ENCODE measurements at regions not wholly inside any gene's neighbourhood (a gene's known extent, or its start where the extent isn't known, plus 50 kb on each side); places are given as distances from the start of the nearest gene placed in this dataset.

DNA sequence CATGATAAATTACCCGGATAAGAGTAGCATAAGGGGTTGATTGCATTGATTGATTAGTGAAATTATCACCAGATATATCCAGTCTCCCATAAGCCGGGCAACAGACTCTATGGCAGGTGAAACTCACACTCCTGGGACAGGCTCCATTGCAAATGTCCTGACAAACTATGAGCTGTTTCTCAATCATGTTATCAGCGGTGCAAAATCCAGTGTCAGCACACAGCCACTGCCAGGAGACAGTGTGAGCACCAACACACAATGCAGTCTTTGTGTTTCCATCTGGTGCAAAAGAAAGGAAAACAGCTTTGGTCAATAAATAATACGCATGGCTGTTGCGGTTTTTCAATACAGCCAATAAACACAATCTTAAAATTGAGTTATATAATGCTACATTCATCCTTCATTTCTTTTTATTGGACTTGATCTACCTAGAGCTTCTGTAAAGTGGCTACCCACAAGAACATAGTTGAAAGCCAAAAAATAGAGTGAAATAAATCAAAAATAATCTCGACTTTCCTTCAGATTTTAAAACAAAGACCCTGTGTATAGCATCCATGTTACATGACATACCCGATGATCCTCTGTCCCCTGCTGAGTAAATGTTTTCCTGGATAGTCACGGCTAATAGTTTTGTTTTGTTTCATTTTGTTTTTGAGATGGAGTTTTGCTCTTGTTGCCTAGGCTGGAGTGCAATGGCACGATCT lies 64.3 kb upstream of the AFDN start (continued):
- TF ChIP-seq, protein P1, sequence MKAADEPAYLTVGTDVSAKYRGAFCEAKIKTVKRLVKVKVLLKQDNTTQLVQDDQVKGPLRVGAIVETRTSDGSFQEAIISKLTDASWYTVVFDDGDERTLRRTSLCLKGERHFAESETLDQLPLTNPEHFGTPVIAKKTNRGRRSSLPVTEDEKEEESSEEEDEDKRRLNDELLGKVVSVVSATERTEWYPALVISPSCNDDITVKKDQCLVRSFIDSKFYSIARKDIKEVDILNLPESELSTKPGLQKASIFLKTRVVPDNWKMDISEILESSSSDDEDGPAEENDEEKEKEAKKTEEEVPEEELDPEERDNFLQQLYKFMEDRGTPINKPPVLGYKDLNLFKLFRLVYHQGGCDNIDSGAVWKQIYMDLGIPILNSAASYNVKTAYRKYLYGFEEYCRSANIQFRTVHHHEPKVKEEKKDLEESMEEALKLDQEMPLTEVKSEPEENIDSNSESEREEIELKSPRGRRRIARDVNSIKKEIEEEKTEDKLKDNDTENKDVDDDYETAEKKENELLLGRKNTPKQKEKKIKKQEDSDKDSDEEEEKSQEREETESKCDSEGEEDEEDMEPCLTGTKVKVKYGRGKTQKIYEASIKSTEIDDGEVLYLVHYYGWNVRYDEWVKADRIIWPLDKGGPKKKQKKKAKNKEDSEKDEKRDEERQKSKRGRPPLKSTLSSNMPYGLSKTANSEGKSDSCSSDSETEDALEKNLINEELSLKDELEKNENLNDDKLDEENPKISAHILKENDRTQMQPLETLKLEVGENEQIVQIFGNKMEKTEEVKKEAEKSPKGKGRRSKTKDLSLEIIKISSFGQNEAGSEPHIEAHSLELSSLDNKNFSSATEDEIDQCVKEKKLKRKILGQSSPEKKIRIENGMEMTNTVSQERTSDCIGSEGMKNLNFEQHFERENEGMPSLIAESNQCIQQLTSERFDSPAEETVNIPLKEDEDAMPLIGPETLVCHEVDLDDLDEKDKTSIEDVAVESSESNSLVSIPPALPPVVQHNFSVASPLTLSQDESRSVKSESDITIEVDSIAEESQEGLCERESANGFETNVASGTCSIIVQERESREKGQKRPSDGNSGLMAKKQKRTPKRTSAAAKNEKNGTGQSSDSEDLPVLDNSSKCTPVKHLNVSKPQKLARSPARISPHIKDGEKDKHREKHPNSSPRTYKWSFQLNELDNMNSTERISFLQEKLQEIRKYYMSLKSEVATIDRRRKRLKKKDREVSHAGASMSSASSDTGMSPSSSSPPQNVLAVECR (CRISPR knock-in tag; IDR thresholded peaks at IDR 0.05; ENCODE audit: borderline replicate concordance), result peak; percentile 50; the same call in 1 of the 2 replicates
- TF ChIP-seq BORCS8-MEF2B (CRISPR knock-in tag; IDR thresholded peaks at IDR 0.05) (0 out of 2 replicates have a peak, but pooled peaks have one; percentile 44), SP5 (CRISPR knock-in tag; IDR thresholded peaks at IDR 0.05; ENCODE audit: borderline replicate concordance, low read depth) (0 out of 2 replicates have a peak, but pooled peaks have one; percentile 20), NFIB (CRISPR knock-in tag; IDR thresholded peaks at IDR 0.05; ENCODE audit: borderline replicate concordance) (no peak), FOXC1 (CRISPR knock-in tag; IDR thresholded peaks at IDR 0.05; ENCODE audit: borderline replicate concordance) (no peak; the same call in 1 of the 2 replicates), SNAPC2 (CRISPR knock-in tag; IDR thresholded peaks at IDR 0.05) (0 out of 2 replicates have a peak, but pooled peaks have one; percentile 57), ZNF577 (CRISPR knock-in tag; IDR thresholded peaks at IDR 0.05; ENCODE audit: borderline replicate concordance, low read depth) (no peak), ZNF354B (CRISPR knock-in tag; IDR thresholded peaks at IDR 0.05) (no peak), PCBP2 (optimal IDR thresholded peaks at IDR 0.05; ENCODE audit: low read depth, low read length, poor library complexity, severe bottlenecking) (no peak), HDAC2 (CRISPR knock-in tag; IDR thresholded peaks at IDR 0.05) (peak; percentile 93), PHF8 (CRISPR knock-in tag; IDR thresholded peaks at IDR 0.05) (peak; percentile 28), MTF1 (CRISPR knock-in tag; IDR thresholded peaks at IDR 0.05) (no peak), KAT8 (CRISPR knock-in tag; IDR thresholded peaks at IDR 0.05) (peak; percentile 85)
- TF ChIP-seq, protein P2, sequence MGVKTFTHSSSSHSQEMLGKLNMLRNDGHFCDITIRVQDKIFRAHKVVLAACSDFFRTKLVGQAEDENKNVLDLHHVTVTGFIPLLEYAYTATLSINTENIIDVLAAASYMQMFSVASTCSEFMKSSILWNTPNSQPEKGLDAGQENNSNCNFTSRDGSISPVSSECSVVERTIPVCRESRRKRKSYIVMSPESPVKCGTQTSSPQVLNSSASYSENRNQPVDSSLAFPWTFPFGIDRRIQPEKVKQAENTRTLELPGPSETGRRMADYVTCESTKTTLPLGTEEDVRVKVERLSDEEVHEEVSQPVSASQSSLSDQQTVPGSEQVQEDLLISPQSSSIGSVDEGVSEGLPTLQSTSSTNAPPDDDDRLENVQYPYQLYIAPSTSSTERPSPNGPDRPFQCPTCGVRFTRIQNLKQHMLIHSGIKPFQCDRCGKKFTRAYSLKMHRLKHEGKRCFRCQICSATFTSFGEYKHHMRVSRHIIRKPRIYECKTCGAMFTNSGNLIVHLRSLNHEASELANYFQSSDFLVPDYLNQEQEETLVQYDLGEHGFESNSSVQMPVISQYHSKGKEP (CRISPR knock-in tag; IDR thresholded peaks at IDR 0.05), result no peak; the same call in 1 of the 2 replicates
- TF ChIP-seq, protein P3, sequence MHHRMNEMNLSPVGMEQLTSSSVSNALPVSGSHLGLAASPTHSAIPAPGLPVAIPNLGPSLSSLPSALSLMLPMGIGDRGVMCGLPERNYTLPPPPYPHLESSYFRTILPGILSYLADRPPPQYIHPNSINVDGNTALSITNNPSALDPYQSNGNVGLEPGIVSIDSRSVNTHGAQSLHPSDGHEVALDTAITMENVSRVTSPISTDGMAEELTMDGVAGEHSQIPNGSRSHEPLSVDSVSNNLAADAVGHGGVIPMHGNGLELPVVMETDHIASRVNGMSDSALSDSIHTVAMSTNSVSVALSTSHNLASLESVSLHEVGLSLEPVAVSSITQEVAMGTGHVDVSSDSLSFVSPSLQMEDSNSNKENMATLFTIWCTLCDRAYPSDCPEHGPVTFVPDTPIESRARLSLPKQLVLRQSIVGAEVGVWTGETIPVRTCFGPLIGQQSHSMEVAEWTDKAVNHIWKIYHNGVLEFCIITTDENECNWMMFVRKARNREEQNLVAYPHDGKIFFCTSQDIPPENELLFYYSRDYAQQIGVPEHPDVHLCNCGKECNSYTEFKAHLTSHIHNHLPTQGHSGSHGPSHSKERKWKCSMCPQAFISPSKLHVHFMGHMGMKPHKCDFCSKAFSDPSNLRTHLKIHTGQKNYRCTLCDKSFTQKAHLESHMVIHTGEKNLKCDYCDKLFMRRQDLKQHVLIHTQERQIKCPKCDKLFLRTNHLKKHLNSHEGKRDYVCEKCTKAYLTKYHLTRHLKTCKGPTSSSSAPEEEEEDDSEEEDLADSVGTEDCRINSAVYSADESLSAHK (CRISPR knock-in tag; IDR thresholded peaks at IDR 0.05; ENCODE audit: borderline replicate concordance), result no peak
- TF ChIP-seq, protein P4, sequence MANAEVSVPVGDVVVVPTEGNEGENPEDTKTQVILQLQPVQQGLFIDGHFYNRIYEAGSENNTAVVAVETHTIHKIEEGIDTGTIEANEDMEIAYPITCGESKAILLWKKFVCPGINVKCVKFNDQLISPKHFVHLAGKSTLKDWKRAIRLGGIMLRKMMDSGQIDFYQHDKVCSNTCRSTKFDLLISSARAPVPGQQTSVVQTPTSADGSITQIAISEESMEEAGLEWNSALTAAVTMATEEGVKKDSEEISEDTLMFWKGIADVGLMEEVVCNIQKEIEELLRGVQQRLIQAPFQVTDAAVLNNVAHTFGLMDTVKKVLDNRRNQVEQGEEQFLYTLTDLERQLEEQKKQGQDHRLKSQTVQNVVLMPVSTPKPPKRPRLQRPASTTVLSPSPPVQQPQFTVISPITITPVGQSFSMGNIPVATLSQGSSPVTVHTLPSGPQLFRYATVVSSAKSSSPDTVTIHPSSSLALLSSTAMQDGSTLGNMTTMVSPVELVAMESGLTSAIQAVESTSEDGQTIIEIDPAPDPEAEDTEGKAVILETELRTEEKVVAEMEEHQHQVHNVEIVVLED (CRISPR knock-in tag; IDR thresholded peaks at IDR 0.05; ENCODE audit: borderline replicate concordance), result 0 out of 2 replicates have a peak, but pooled peaks have one; percentile 27
- TF ChIP-seq, protein P5, sequence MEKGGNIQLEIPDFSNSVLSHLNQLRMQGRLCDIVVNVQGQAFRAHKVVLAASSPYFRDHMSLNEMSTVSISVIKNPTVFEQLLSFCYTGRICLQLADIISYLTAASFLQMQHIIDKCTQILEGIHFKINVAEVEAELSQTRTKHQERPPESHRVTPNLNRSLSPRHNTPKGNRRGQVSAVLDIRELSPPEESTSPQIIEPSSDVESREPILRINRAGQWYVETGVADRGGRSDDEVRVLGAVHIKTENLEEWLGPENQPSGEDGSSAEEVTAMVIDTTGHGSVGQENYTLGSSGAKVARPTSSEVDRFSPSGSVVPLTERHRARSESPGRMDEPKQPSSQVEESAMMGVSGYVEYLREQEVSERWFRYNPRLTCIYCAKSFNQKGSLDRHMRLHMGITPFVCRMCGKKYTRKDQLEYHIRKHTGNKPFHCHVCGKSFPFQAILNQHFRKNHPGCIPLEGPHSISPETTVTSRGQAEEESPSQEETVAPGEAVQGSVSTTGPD (CRISPR knock-in tag; IDR thresholded peaks at IDR 0.05), result peak; percentile 81; the same call in 1 of the 2 replicates
